Pancreas (tissue), 10 donors: ENCODE measurements at regions not wholly inside any gene's neighbourhood (a gene's known extent, or its start where the extent isn't known, plus 50 kb on each side); places are given as distances from the start of the nearest gene placed in this dataset.
"Not testable (repeated sequence)": the region's sequence is repeated elsewhere in the genome, so short reads cannot be mapped to it uniquely, and the experiment has no call there.

Experiments
- ATAC-seq, 4 donors: fragments of 200-7000 bp; cut with Tn5 transposase; one replicate each; pipeline versions ENCODE4 v1.8.0 to v1.9.1; 2020; ENCODE audit warnings: mild to moderate bottlenecking in 4 of 4, moderate library complexity in 4 of 4
- DNase-seq, 6 donors: peaks; one replicate each; pipeline ENCODE4 v3.0.0-alpha.2; 2020
- FAIRE-seq: peaks from 2 replicates; lab custom pipeline; 2012; peaks lifted over from hg19 to GRCh38; lab: Jason Lieb, UNC
- H3K27ac ChIP-seq, 4 donors: fragments of 200-600 bp; sonication (generic); 1 replicate in 3 of 4; 2 replicates in 1 of 4; pipeline versions ENCODE4 v1.5.0 to v1.8.0; 2020
- H3K27me3 ChIP-seq, 4 donors: fragments of 200-600 bp; one replicate each; pipeline ENCODE4 v1.8.0; 2021
- H3K36me3 ChIP-seq, 3 donors: fragments of 200-600 bp; sonication (generic) in 1 of 3; one replicate each; pipeline versions ENCODE4 v1.5.0 to v1.8.0; 2020 to 2021
- H3K4me1 ChIP-seq, 3 donors: fragments of 200-600 bp; one replicate each; pipeline ENCODE4 v1.8.0; 2021
- H3K4me3 ChIP-seq, 4 donors: fragments of 200-600 bp; sonication (generic) in 2 of 4; one replicate each; pipeline versions ENCODE4 v1.5.0 to v1.8.0; 2020 to 2021
- H3K9me3 ChIP-seq, 4 donors: fragments of 200-600 bp; one replicate each; pipeline ENCODE4 v1.8.0; 2021
- CTCF ChIP-seq, 4 donors: fragments of 200-600 bp; sonication (generic) in 3 of 4; IDR thresholded peaks; one replicate each; pipeline versions ENCODE4 v1.5.0 to v1.8.0; 2021; ENCODE audit warnings: antibody characterized with exemption in 4 of 4
- WGBS, 2 donors: extraction: QIAGEN DNeasy Blood & Tissue Kit; methylation state at CpG; one replicate each; pipeline ENCODE4 v1.1.7; 2013; 5-methylcytosine and 5-hydroxymethylcytosine counted together
- intact Hi-C, 3 donors: fragments of 100-400 bp; cut with DNase I; formaldehyde crosslinking; loops; one replicate each; pipeline versions ENCODE4 v1.11.1 to v1.14.2; 2022
- donor health status: healthy with polysubstance abuse.
- donor health status: DM: no; HTN: no; CAD: no; lungs with moderate emphysema.
- donor health status: DM: no; HTN: no; CAD: no.
- donor health status: control.
- donor health status: control.
- donor health status: Bipolar disorder and iron deficiency.
- donor health status: DM: yes; HTN: yes; CAD: no.
- donor health status: DM: no; HTN: no; CAD: no.
- donor health status: DM: no; HTN: no; CAD: no.
- donor health status: DM: yes; HTN: yes; CAD: no.

- no peak for TF ChIP-seq CTCF (IDR thresholded peaks at IDR 0.05)
- Histone ChIP-seq H3K36me3 (no peaks in the 10 kb centered on the region), H3K9me3 (no peaks in the 10 kb centered on the region), H3K27ac (no peak overlapping the region), H3K4me1 (no peaks in the 10 kb centered on the region), H3K27me3 (no peaks in the 10 kb centered on the region), H3K4me3 (no peak overlapping the region)
- FAIRE-seq (no peak), DNase-seq (no peak), ATAC-seq (no peak)
- intact Hi-C loops, result no loop called here
- 57 to 71% methylated on average over 2 of the region's 2 CpGs for WGBS, 2 donors
These were observed 65.3 kb downstream of the CDO1 start for GRCh38 chr5:115751176-115751575.

DNA sequence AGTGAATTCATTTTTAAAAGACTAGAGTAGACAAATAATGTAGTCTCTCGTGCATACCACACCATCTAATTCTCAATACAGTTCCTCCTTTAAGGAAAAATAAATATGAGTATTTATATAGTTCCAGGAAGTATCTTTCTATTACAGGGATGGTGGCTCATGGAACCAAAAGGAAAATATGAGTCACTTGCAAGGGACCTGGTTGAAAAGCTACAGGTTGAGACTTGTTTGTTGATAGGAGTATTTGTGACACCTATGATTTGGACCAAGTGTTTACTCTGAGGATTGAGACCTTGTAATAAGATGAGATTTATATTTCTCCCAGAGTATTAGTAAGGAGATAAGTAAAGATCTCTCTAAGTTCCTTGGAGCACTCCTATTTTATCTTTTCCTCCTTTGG, 67.4 kb downstream of the CDO1 start:
- no peak for DNase-seq
- Histone ChIP-seq H3K27ac (no peak overlapping the region), H3K36me3 (no peaks in the 10 kb centered on the region), H3K27me3 (no peaks in the 10 kb centered on the region), H3K4me3 (no peak overlapping the region), H3K9me3 (no peaks in the 10 kb centered on the region), H3K4me1 (no peaks in the 10 kb centered on the region)
- peak in 1 of 4 donors; percentile 20 for ATAC-seq
- intact Hi-C loops, result no loop called here
- no peak for FAIRE-seq
- 37 to 38% methylated on average over 1 of the region's 1 CpG for WGBS, 2 donors
- TF ChIP-seq CTCF (IDR thresholded peaks at IDR 0.05), result no peak

- H3K4me1 ChIP-seq, result peaks cover 0 to 11% (median 0%) of the 10 kb centered on the region in 3 donors
- H3K9me3 ChIP-seq, DNase-seq, FAIRE-seq, H3K27ac ChIP-seq, H3K27me3 ChIP-seq, H3K36me3 ChIP-seq, ATAC-seq, H3K4me3 ChIP-seq, intact Hi-C loops: not testable (repeated sequence)
- 56 to 57% methylated on average over 6 of the region's 6 CpGs for WGBS, 2 donors
These were observed 77.2 kb downstream of the CDO1 start for GRCh38 chr5:115739245-115739644.

- H3K27ac ChIP-seq, result no peak overlapping the region
- DNase-seq (no peak), ATAC-seq (peak in 3 of 4 donors; percentile 80 to 94 (median 86)), FAIRE-seq (no peak)
- peaks cover 0 to 11% (median 0%) of the 10 kb centered on the region in 3 donors for H3K4me1 ChIP-seq
- no peak overlapping the region for H3K4me3 ChIP-seq
- no peaks in the 10 kb centered on the region for H3K27me3 ChIP-seq
- H3K36me3 ChIP-seq, result no peaks in the 10 kb centered on the region
- WGBS, 2 donors, result 12 to 14% methylated on average over 1 of the region's 1 CpG
- no peaks in the 10 kb centered on the region for H3K9me3 ChIP-seq
- intact Hi-C loops, result no loop called here
- no peak for TF ChIP-seq CTCF (IDR thresholded peaks at IDR 0.05)
These were observed 77.6 kb downstream of the CDO1 start for GRCh38 chr5:115738830-115739229.

GRCh38 chr5:115737452-115737851, 79.0 kb downstream of the CDO1 start:
- intact Hi-C loops, result no loop called here
- DNase-seq, result no peak
- Histone ChIP-seq H3K4me3 (no peak overlapping the region), H3K9me3 (no peaks in the 10 kb centered on the region), H3K27ac (no peak overlapping the region), H3K4me1 (peaks cover 0 to 11% (median 0%) of the 10 kb centered on the region in 3 donors), H3K36me3 (no peaks in the 10 kb centered on the region), H3K27me3 (no peaks in the 10 kb centered on the region)
- TF ChIP-seq CTCF (IDR thresholded peaks at IDR 0.05), result no peak
- no peak for ATAC-seq
- WGBS, 2 donors, result 91 to 97% methylated on average over 1 of the region's 1 CpG
- no peak for FAIRE-seq

GRCh38 chr5:115736690-115737005, 79.8 kb downstream of the CDO1 start:
- 93 to 94% methylated on average over 1 of the region's 1 CpG for WGBS, 2 donors
- Histone ChIP-seq H3K4me1 (peaks cover 0 to 11% (median 0%) of the 10 kb centered on the region in 3 donors), H3K27ac (no peak overlapping the region), H3K27me3 (no peaks in the 10 kb centered on the region), H3K4me3 (no peak overlapping the region), H3K9me3 (no peaks in the 10 kb centered on the region), H3K36me3 (no peaks in the 10 kb centered on the region)
- intact Hi-C loops, result no loop called here
- ATAC-seq, result no peak
- no peak for FAIRE-seq
- DNase-seq, result no peak
- TF ChIP-seq CTCF (IDR thresholded peaks at IDR 0.05), result no peak
